BJ (cell line): ENCODE measurements at regions not wholly inside any gene's neighbourhood (a gene's known extent, or its start where the extent isn't known, plus 50 kb on each side); places are given as distances from the start of the nearest gene placed in this dataset.

Experiments
- CTCF ChIA-PET: fragments of 350-600 bp; formaldehyde crosslinking; extraction: SDS; loops from one replicate; lab custom pipeline; 2021; ENCODE audit warnings: antibody characterized with exemption, inconsistent platforms; lab: Yijun Ruan, JAX
- POLR2A ChIA-PET: fragments of 300-600 bp; sonication (Branson Sonifier 250); formaldehyde crosslinking; extraction: SDS; loops from one replicate; lab custom pipeline; 2021; ENCODE audit warnings: antibody characterized with exemption; lab: Charles Lee
- DNase-seq: peaks from one replicate; pipeline ENCODE4 v3.0.0-alpha.2; 2011; ENCODE audit warnings: low read depth
- H3K27me3 ChIP-seq: 2 replicates; pipeline ENCODE4 v1.6.0; 2011; ENCODE audit warnings: low read length; ENCODE audit not compliant: control insufficient read depth, insufficient read depth
- H3K36me3 ChIP-seq: 2 replicates; pipeline ENCODE4 v1.5.1; 2011; ENCODE audit warnings: low read length; ENCODE audit not compliant: control insufficient read depth, insufficient read depth
- H3K4me3 ChIP-seq: 2 replicates; pipeline ENCODE4 v1.5.1; 2011; ENCODE audit warnings: low read depth, mild to moderate bottlenecking, control low read depth, low read length
- TF ChIP-seq, protein P1 (sequence below): IDR thresholded peaks from 2 replicates; pipeline ENCODE4 v1.5.1; 2011; ENCODE audit warnings: low read depth, mild to moderate bottlenecking, control low read depth, inconsistent platforms, low read length, moderate library complexity; ENCODE audit not compliant: insufficient read depth

GRCh38 chr1:182283746-182284544, 107.6 kb downstream of the GLUL start:
- Histone ChIP-seq H3K4me3 (no peak overlapping the region), H3K27me3 (no peaks in the 10 kb centered on the region), H3K36me3 (no peaks in the 10 kb centered on the region)
- ChIA-PET CTCF (interaction anchor here (2.0 kb wide), 1 partner anchor 13 kb away, joined by 6 read pairs; no protein-coding TSS in a partner anchor), POLR2A (no interaction called here)
- TF ChIP-seq, protein P1, sequence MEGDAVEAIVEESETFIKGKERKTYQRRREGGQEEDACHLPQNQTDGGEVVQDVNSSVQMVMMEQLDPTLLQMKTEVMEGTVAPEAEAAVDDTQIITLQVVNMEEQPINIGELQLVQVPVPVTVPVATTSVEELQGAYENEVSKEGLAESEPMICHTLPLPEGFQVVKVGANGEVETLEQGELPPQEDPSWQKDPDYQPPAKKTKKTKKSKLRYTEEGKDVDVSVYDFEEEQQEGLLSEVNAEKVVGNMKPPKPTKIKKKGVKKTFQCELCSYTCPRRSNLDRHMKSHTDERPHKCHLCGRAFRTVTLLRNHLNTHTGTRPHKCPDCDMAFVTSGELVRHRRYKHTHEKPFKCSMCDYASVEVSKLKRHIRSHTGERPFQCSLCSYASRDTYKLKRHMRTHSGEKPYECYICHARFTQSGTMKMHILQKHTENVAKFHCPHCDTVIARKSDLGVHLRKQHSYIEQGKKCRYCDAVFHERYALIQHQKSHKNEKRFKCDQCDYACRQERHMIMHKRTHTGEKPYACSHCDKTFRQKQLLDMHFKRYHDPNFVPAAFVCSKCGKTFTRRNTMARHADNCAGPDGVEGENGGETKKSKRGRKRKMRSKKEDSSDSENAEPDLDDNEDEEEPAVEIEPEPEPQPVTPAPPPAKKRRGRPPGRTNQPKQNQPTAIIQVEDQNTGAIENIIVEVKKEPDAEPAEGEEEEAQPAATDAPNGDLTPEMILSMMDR: no peak
- DNase-seq: no peak

- Histone ChIP-seq H3K4me3 (no peak overlapping the region), H3K27me3 (no peaks in the 10 kb centered on the region), H3K36me3 (no peaks in the 10 kb centered on the region)
- CTCF ChIA-PET: interaction anchor here (1.0 to 2.0 kb wide), 3 partner anchors 10 to 139 kb away, joined by 3 to 6 read pairs (median 3); no protein-coding TSS in a partner anchor
- no peak for DNase-seq
- POLR2A ChIA-PET: no interaction called here
- TF ChIP-seq, protein P1: no peak
These were observed 110.0 kb downstream of the GLUL start for GRCh38 chr1:182281541-182281940.

DNA sequence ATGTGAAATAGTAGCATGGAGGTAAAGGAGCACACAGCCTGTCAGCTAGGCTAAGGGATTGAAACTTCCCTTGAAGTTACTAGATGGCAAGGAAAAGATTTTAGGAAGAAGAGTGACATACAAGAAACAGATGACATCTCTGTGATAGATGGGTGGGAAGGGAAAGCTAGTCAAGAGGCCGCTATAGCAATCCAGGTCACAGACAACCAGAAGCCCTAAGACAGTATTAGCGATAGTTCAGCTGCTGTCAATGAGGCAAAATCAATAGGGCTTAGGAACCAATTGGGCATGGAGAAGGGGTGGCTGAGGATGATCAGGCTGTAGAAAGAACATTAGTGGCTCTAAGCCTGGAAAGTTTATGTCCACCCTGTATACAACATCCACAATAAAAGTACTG, 111.1 kb downstream of the GLUL start:
- Histone ChIP-seq H3K4me3 (no peak overlapping the region), H3K36me3 (no peaks in the 10 kb centered on the region), H3K27me3 (no peaks in the 10 kb centered on the region)
- no peak for DNase-seq
- TF ChIP-seq, protein P1: no peak
- POLR2A ChIA-PET: interaction anchor here (0.7 kb wide), 1 partner anchor 10 kb away, joined by 3 read pairs; no protein-coding TSS in a partner anchor
- CTCF ChIA-PET: interaction anchor here (0.9 to 1.2 kb wide), 2 partner anchors 9 to 137 kb away, joined by 3 to 4 read pairs; no protein-coding TSS in a partner anchor

- TF ChIP-seq, protein P1: no peak
- Histone ChIP-seq H3K4me3 (no peak overlapping the region), H3K27me3 (no peaks in the 10 kb centered on the region), H3K36me3 (no peaks in the 10 kb centered on the region)
- ChIA-PET CTCF (interaction anchor here (0.6 to 1.2 kb wide), 4 partner anchors 9 to 160 kb away, joined by 3 to 4 read pairs (median 4); no protein-coding TSS in a partner anchor), POLR2A (interaction anchor here (0.7 kb wide), 1 partner anchor 10 kb away, joined by 3 read pairs; no protein-coding TSS in a partner anchor)
- no peak for DNase-seq
These were observed 111.7 kb downstream of the GLUL start for GRCh38 chr1:182279724-182280503.

DNA sequence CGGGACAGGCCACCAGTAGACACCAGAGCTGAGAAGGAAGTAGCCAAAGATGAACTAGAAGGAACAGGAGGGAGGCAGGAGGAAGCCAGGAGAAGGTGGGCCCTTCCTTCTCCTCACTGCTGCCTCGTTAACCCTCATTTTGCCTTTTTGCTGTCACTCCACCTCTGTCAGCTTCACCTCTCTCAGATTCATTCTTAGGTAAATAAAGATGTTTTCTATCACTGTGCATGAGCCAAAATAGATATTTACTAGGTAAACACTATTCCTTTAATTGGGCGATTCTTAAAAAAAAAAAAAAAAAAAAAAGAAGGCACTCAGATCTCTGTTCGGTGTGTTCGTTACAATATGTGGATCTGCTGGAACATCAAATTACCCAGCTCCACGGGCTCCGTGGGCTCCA, 112.3 kb downstream of the GLUL start:
- no peaks in the 10 kb centered on the region for H3K36me3 ChIP-seq
- TF ChIP-seq, protein P1: no peak
- DNase-seq: no peak
- H3K27me3 ChIP-seq: no peaks in the 10 kb centered on the region
- POLR2A ChIA-PET: no interaction called here
- CTCF ChIA-PET: interaction anchor here (0.9 to 1.0 kb wide), 2 partner anchors 11 kb away, joined by 3 read pairs; no protein-coding TSS in a partner anchor
- no peak overlapping the region for H3K4me3 ChIP-seq
